HL-60 (cell line): ENCODE measurements at regions not wholly inside any gene's neighbourhood (a gene's known extent, or its start where the extent isn't known, plus 50 kb on each side); places are given as distances from the start of the nearest gene placed in this dataset.

Experiments used
- DNase-seq, 2 experiments: peaks; one replicate each; pipeline ENCODE4 v3.0.0-alpha.2; 2010 to 2020; ENCODE audit warnings: low read depth in 1 of 2, low spot score in 1 of 2
- H3K27ac ChIP-seq: fragments of 250-450 bp; sonication (Bioruptor Pico); replicated peaks from 2 replicates; pipeline ENCODE4 v1.5.1; 2020; ENCODE audit warnings: mild to moderate bottlenecking, moderate library complexity
- H3K27me3 ChIP-seq: fragments of 250-450 bp; sonication (Bioruptor Pico); 2 replicates; pipeline ENCODE4 v1.5.1; 2021; ENCODE audit warnings: mild to moderate bottlenecking, moderate library complexity; ENCODE audit not compliant: insufficient read depth, poor library complexity, severe bottlenecking
- H3K4me3 ChIP-seq: replicated peaks from 2 replicates; pipeline ENCODE4 v1.5.1; 2011; ENCODE audit warnings: mild to moderate bottlenecking, control low read depth, low read length; ENCODE audit not compliant: insufficient read depth
- CTCF ChIP-seq: IDR thresholded peaks from one replicate; pipeline ENCODE4 v1.5.1; 2011; ENCODE audit warnings: low read length, control low read depth, inconsistent platforms; ENCODE audit not compliant: insufficient read depth
- GABPA ChIP-seq: IDR thresholded peaks from 2 replicates; pipeline ENCODE4 v1.6.1; 2012; ENCODE audit warnings: low read depth
- POLR2AphosphoS5 ChIP-seq: IDR thresholded peaks from 2 replicates; pipeline ENCODE4 v1.6.1; 2012; ENCODE audit warnings: low read depth
- REST ChIP-seq: IDR thresholded peaks from 2 replicates; pipeline ENCODE4 v1.6.1; 2012; ENCODE audit warnings: low read depth; ENCODE audit not compliant: insufficient replicate concordance
- SPI1 ChIP-seq: IDR thresholded peaks from 2 replicates; pipeline ENCODE4 v1.6.1; 2012; ENCODE audit warnings: low read depth, mild to moderate bottlenecking, borderline replicate concordance

- no peaks in the 10 kb centered on the region for H3K27me3 ChIP-seq
- no peak overlapping the region for H3K27ac ChIP-seq
- TF ChIP-seq SPI1: no peak
- no peak for TF ChIP-seq CTCF
- no peak for TF ChIP-seq POLR2AphosphoS5
- TF ChIP-seq GABPA: no peak
- no peak for TF ChIP-seq REST
- no peak overlapping the region for H3K4me3 ChIP-seq
- no peak for DNase-seq
These were observed 407.5 kb downstream of the RNF144A start for GRCh38 chr2:7324706-7325105.

DNA sequence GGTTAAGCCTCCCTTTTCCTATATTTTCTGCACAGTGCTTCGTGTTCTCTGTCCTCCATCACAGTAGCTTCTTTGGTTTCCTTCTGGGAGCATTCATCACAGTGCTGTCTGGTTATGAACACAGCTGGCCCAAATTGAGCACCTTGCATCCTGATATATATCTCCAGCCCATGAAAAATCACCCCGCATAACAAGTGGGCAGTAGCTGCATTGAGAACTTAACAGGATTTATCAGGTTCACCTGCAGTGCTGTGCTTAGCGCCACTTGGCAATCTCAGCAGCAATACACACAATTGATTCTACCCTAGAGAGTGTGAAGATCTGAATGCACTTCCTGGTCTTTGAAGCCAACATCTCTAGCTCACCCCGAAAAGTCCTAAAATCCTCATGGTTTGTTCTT lies 408.0 kb downstream of the RNF144A start:
- no peak for DNase-seq
- Histone ChIP-seq H3K27ac (no peak overlapping the region), H3K4me3 (no peak overlapping the region), H3K27me3 (no peaks in the 10 kb centered on the region)
- TF ChIP-seq POLR2AphosphoS5: no peak
- TF ChIP-seq CTCF: no peak
- TF ChIP-seq REST: no peak
- no peak for TF ChIP-seq SPI1
- no peak for TF ChIP-seq GABPA

DNA sequence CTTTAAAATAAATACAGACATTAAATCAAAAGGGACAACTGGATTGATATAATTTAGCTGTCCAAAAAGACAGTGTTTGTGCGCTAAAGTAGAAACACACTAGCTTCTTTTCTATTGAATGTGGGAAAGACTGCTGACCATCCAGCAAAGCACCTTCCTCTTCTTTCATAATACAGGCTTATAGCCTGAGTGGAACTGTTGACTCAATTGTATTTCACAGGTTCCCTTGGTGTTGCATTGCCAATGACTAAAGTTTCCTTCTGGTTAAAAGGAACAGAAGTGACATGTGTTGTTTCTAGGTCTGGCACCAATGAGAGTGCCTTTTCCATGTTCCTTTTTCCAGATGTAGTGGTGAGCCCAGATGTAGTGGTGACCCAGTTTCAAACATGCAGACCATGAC lies 412.3 kb downstream of the RNF144A start:
- Histone ChIP-seq H3K27me3 (no peaks in the 10 kb centered on the region), H3K27ac (no peak overlapping the region), H3K4me3 (no peak overlapping the region)
- TF ChIP-seq SPI1 (no peak), REST (no peak), CTCF (no peak), GABPA (no peak), POLR2AphosphoS5 (no peak)
- no peak for DNase-seq
